IMR-90 (cell line): ENCODE measurements at regions not wholly inside any gene's neighbourhood (a gene's known extent, or its start where the extent isn't known, plus 50 kb on each side); places are given as distances from the start of the nearest gene placed in this dataset.

ENCODE experiments used
- ATAC-seq: fragments of 200-7000 bp; cut with Tn5 transposase; 2 replicates; pipeline ENCODE4 v1.9.1; 2020; ENCODE audit warnings: low read depth, mild to moderate bottlenecking, moderate library complexity
- BruUV-seq: library from RNA; stranded (reverse); fragments of 400-500 nt; replicated peaks from 2 replicates; lab custom pipeline; 2021; lab: Mats Ljungman, UMichigan
- CTCF ChIA-PET: fragments of 300-600 bp; formaldehyde crosslinking; extraction: SDS; loops from one replicate; lab custom pipeline; 2021; ENCODE audit warnings: antibody characterized with exemption; lab: Yijun Ruan, JAX
- POLR2A ChIA-PET: fragments of 300-600 bp; sonication (Branson Sonifier 250); formaldehyde crosslinking; loops from one replicate; lab custom pipeline; 2022; ENCODE audit warnings: antibody characterized with exemption; ENCODE audit not compliant: unreplicated experiment; lab: Charles Lee
- DNase-seq: peaks from one replicate; pipeline ENCODE4 v3.0.0; 2013
- H2AFZ ChIP-seq: replicated peaks from 2 replicates; pipeline ENCODE3; 2013; ENCODE audit warnings: low read length, mild to moderate bottlenecking; ENCODE audit not compliant: poor library complexity
- H2AK5ac ChIP-seq: 2 replicates; pipeline ENCODE4 v1.6.1; 2013; ENCODE audit warnings: low read depth, low read length, inconsistent platforms
- H2AK9ac ChIP-seq: replicated peaks from 2 replicates; pipeline ENCODE3; 2013; ENCODE audit warnings: mild to moderate bottlenecking, low read depth, low read length, moderate library complexity; ENCODE audit not compliant: poor library complexity
- H2BK120ac ChIP-seq: 2 replicates; pipeline ENCODE4 v1.6.1; 2013; ENCODE audit warnings: low read depth, low read length, inconsistent platforms
- H2BK15ac ChIP-seq: 3 replicates; pipeline ENCODE4 v1.6.1; 2013; ENCODE audit warnings: low read depth, low read length, inconsistent platforms
- H2BK20ac ChIP-seq: 2 replicates; pipeline ENCODE4 v1.6.1; 2013; ENCODE audit warnings: low read depth, mild to moderate bottlenecking, inconsistent platforms, low read length, moderate library complexity
- H2BK5ac ChIP-seq: 2 replicates; pipeline ENCODE4 v1.6.1; 2013; ENCODE audit warnings: mild to moderate bottlenecking, low read depth, low read length, inconsistent platforms; ENCODE audit not compliant: poor library complexity, severe bottlenecking
- H3K14ac ChIP-seq: replicated peaks from 2 replicates; pipeline ENCODE4 v1.6.1; 2013; ENCODE audit warnings: low read depth, low read length, inconsistent platforms
- H3K18ac ChIP-seq: 2 replicates; pipeline ENCODE4 v1.6.1; 2013; ENCODE audit warnings: low read depth, low read length, control low read depth
- H3K23ac ChIP-seq: 2 replicates; pipeline ENCODE4 v1.6.1; 2013; ENCODE audit warnings: low read depth, low read length, inconsistent platforms
- H3K27ac ChIP-seq: 2 replicates; pipeline ENCODE4 v1.5.1; 2013; ENCODE audit warnings: mild to moderate bottlenecking, control low read depth, low read length; ENCODE audit not compliant: insufficient read depth
- H3K27me3 ChIP-seq: 2 replicates; pipeline ENCODE4 v1.6.1; 2013; ENCODE audit warnings: low read length; ENCODE audit not compliant: control insufficient read depth, insufficient read depth
- H3K36me3 ChIP-seq: 2 replicates; pipeline ENCODE4 v1.6.1; 2013; ENCODE audit warnings: low read length, mixed read lengths; ENCODE audit not compliant: control insufficient read depth, insufficient read depth
- H3K4ac ChIP-seq: 2 replicates; pipeline ENCODE4 v1.6.1; 2013; ENCODE audit warnings: low read depth, low read length, inconsistent platforms
- H3K4me1 ChIP-seq: 2 replicates; pipeline ENCODE4 v1.6.1; 2013; ENCODE audit warnings: low read length, mixed read lengths; ENCODE audit not compliant: control insufficient read depth, insufficient read depth
- H3K4me2 ChIP-seq: 2 replicates; pipeline ENCODE4 v1.6.1; 2013; ENCODE audit warnings: low read depth, mild to moderate bottlenecking, control low read depth, low read length, moderate library complexity
- H3K4me3 ChIP-seq: 2 replicates; pipeline ENCODE4 v1.5.1; 2013; ENCODE audit warnings: low read depth, mild to moderate bottlenecking, control low read depth, low read length, moderate library complexity; ENCODE audit not compliant: insufficient read depth
- H3K56ac ChIP-seq: 2 replicates; pipeline ENCODE4 v1.6.1; 2013; ENCODE audit warnings: low read length, inconsistent platforms; ENCODE audit not compliant: insufficient read depth; ENCODE audit errors: extremely low read depth
- H3K79me1 ChIP-seq, 2 experiments: 2 replicates each; pipeline ENCODE4 v1.6.1; 2013; ENCODE audit warnings: low read length in 2 of 2, inconsistent platforms in 1 of 2, low read depth in 1 of 2
- H3K9ac ChIP-seq: 2 replicates; pipeline ENCODE4 v1.6.1; 2013; ENCODE audit warnings: low read depth, low read length, control low read depth
- H3K9me1 ChIP-seq: 2 replicates; pipeline ENCODE4 v1.6.1; 2013; ENCODE audit warnings: low read length, inconsistent platforms; ENCODE audit not compliant: insufficient read depth
- H3K9me3 ChIP-seq: 2 replicates; pipeline ENCODE4 v1.6.1; 2013; ENCODE audit warnings: low read length; ENCODE audit not compliant: control insufficient read depth, insufficient read depth
- H4K20me1 ChIP-seq: 2 replicates; pipeline ENCODE4 v1.6.1; 2013; ENCODE audit warnings: low read length, inconsistent platforms; ENCODE audit not compliant: insufficient read depth
- H4K5ac ChIP-seq: 2 replicates; pipeline ENCODE4 v1.6.1; 2013; ENCODE audit warnings: mild to moderate bottlenecking, low read depth, low read length, control low read depth
- H4K8ac ChIP-seq, 2 experiments: 2 replicates each; pipeline ENCODE4 v1.6.1; 2013; ENCODE audit warnings: low read depth in 2 of 2, low read length in 2 of 2, control low read depth in 1 of 2, inconsistent platforms in 1 of 2
- H4K91ac ChIP-seq: 2 replicates; pipeline ENCODE4 v1.6.1; 2013; ENCODE audit warnings: low read depth, low read length, inconsistent platforms; ENCODE audit not compliant: insufficient read depth
- BHLHE40 ChIP-seq: fragments of 150-350 bp; IDR thresholded peaks from 2 replicates; pipeline ENCODE4 v1.6.1; 2016; ENCODE audit warnings: mild to moderate bottlenecking, low read depth, low read length
- CEBPB ChIP-seq: IDR thresholded peaks from 2 replicates; pipeline ENCODE4 v1.6.1; 2012; ENCODE audit warnings: low read depth, low read length, improper control_type of control experiment
- CTCF ChIP-seq: conservative IDR thresholded peaks from 2 replicates; pipeline ENCODE4 v1.5.1; 2012; ENCODE audit warnings: mild to moderate bottlenecking, low read depth, low read length, improper control_type of control experiment
- ELK1 ChIP-seq: fragments of 150-350 bp; IDR thresholded peaks from 2 replicates; pipeline ENCODE4 v1.6.1; 2016; ENCODE audit warnings: low read depth, mild to moderate bottlenecking, low read length, moderate library complexity, borderline replicate concordance
- FOS ChIP-seq: fragments of 150-350 bp; IDR thresholded peaks from 2 replicates; pipeline ENCODE4 v1.6.1; 2016; ENCODE audit warnings: low read depth, low read length
- MAZ ChIP-seq: IDR thresholded peaks from 2 replicates; pipeline ENCODE4 v1.6.1; 2012; ENCODE audit warnings: low read depth, mild to moderate bottlenecking, low read length, improper control_type of control experiment, moderate library complexity, borderline replicate concordance
- MXI1 ChIP-seq: IDR thresholded peaks from 2 replicates; pipeline ENCODE4 v1.6.1; 2012; ENCODE audit warnings: low read depth, mild to moderate bottlenecking, low read length, moderate library complexity, borderline replicate concordance
- NFE2L2 ChIP-seq: fragments of 150-350 bp; IDR thresholded peaks from 2 replicates; pipeline ENCODE4 v1.6.1; 2016; ENCODE audit warnings: low read depth, mild to moderate bottlenecking, low read length
- POLR2A ChIP-seq: IDR thresholded peaks from 2 replicates; pipeline ENCODE4 v1.6.1; 2012; ENCODE audit warnings: mild to moderate bottlenecking, low read depth, low read length
- RAD21 ChIP-seq: IDR thresholded peaks from 2 replicates; pipeline ENCODE4 v1.6.1; 2012; ENCODE audit warnings: low read length, improper control_type of control experiment
- RCOR1 ChIP-seq: IDR thresholded peaks from 2 replicates; pipeline ENCODE4 v1.6.1; 2012; ENCODE audit warnings: mild to moderate bottlenecking, low read length, improper control_type of control experiment; ENCODE audit not compliant: insufficient replicate concordance
- RFX5 ChIP-seq: IDR thresholded peaks from 2 replicates; pipeline ENCODE4 v1.8.0; 2012; ENCODE audit warnings: low read depth, mild to moderate bottlenecking, low read length, moderate library complexity
- USF2 ChIP-seq: fragments of 150-350 bp; IDR thresholded peaks from 2 replicates; pipeline ENCODE4 v1.6.1; 2017; ENCODE audit warnings: mild to moderate bottlenecking, antibody characterized with exemption, low read length, low read depth
- WGBS, 2 experiments: methylation state at CpG; one replicate each; pipeline versions ENCODE4 v1.1.5 to v1.1.7; 2013; ENCODE audit warnings: missing lambda C conversion rate in 2 of 2; ENCODE audit not compliant: insufficient read length in 1 of 2; ENCODE audit errors: extremely low coverage in 2 of 2; 5-methylcytosine and 5-hydroxymethylcytosine counted together
- dilution Hi-C: fragments of 300-500 bp; cut with HindIII; formaldehyde crosslinking; loops from one replicate; pipeline ENCODE4 v1.14.3; 2018; ENCODE audit warnings: low sequenced_read_pairs; ENCODE audit not compliant: unreplicated experiment
- in situ Hi-C: fragments of 300-500 bp; cut with MboI; formaldehyde crosslinking; loops from 3 replicates; pipeline ENCODE4 v1.14.3; 2019; ENCODE audit warnings: low sequenced_read_pairs, inconsistent platforms, mixed read lengths
- intact Hi-C: fragments of 100-400 bp; cut with micrococcal nuclease; formaldehyde crosslinking; loops from 2 replicates; pipeline ENCODE4 v1.10.0; 2022

GRCh38 chr2:150983314-150983897 lies 278.3 kb downstream of the RBM43 start:
- H2AFZ ChIP-seq: no peak overlapping the region
- H2AK9ac ChIP-seq: no peak overlapping the region
- H3K27ac ChIP-seq: no peak overlapping the region
- BruUV-seq: no TSS peak
- no peak overlapping the region for H3K4ac ChIP-seq
- no peak overlapping the region for H2BK5ac ChIP-seq
- H3K56ac ChIP-seq: no peak overlapping the region
- no peak overlapping the region for H3K4me2 ChIP-seq
- no peak overlapping the region for H4K5ac ChIP-seq
- no peak overlapping the region for H2AK5ac ChIP-seq
- no peaks in the 10 kb centered on the region for H3K4me1 ChIP-seq
- H3K9me3 ChIP-seq: peaks cover 8% of the 10 kb centered on the region
- dilution Hi-C loops (no loop called here), in situ Hi-C loops (no loop called here), intact Hi-C loops (no loop called here)
- no peak overlapping the region for H3K4me3 ChIP-seq
- no peak overlapping the region for H2BK15ac ChIP-seq
- no peaks in the 10 kb centered on the region for H3K79me1 ChIP-seq
- H2BK20ac ChIP-seq: no peak overlapping the region
- no peak overlapping the region for H3K18ac ChIP-seq
- no peak overlapping the region for H2BK120ac ChIP-seq
- H3K23ac ChIP-seq: no peak overlapping the region
- CTCF ChIA-PET: no interaction called here
- no peak overlapping the region for H4K91ac ChIP-seq
- no peaks in the 10 kb centered on the region for H3K36me3 ChIP-seq
- no peak overlapping the region for H4K8ac ChIP-seq
- DNase-seq (no peak), ATAC-seq (no peak)
- POLR2A ChIA-PET: no interaction called here
- 83% methylated on average over 1 of the region's 1 CpG; no CpG with 5 or more reads in 1 of the 2 experiments for WGBS, 2 experiments
- H3K9me1 ChIP-seq: no peaks in the 10 kb centered on the region
- H4K20me1 ChIP-seq: no peaks in the 10 kb centered on the region
- H3K27me3 ChIP-seq: no peaks in the 10 kb centered on the region
- H3K14ac ChIP-seq: no peak overlapping the region
- no peak overlapping the region for H3K9ac ChIP-seq
- TF ChIP-seq MAZ (no peak), RAD21 (no peak), MXI1 (no peak), RCOR1 (no peak), POLR2A (no peak), ELK1 (no peak), FOS (no peak), CTCF (no peak), BHLHE40 (no peak), USF2 (no peak), NFE2L2 (no peak), RFX5 (no peak), CEBPB (no peak)
